Lower leg skin (tissue), 4 donors: ENCODE measurements at regions not wholly inside any gene's neighbourhood (a gene's known extent, or its start where the extent isn't known, plus 50 kb on each side); places are given as distances from the start of the nearest gene placed in this dataset.

Experiments
- DNase-seq, 2 donors: peaks; one replicate each; pipeline ENCODE4 v3.0.0-alpha.2; 2019; ENCODE audit warnings: low spot score in 2 of 2
- H3K4me3 ChIP-seq: fragments of 200-600 bp; sonication (generic); 2 replicates; pipeline ENCODE4 v1.5.1; 2017; ENCODE audit warnings: mild to moderate bottlenecking, low read depth; ENCODE audit not compliant: poor library complexity, severe bottlenecking
- POLR2A ChIP-seq, 2 donors: fragments of 450-650 bp; IDR thresholded peaks; one replicate each; pipeline ENCODE4 v1.6.1; 2016 to 2017; ENCODE audit warnings: antibody characterized with exemption in 2 of 2, mild to moderate bottlenecking in 1 of 2, moderate library complexity in 1 of 2
- WGBS, 2 donors: methylation state at CpG; one replicate each; pipeline ENCODE4 v1.1.5; 2018; 5-methylcytosine and 5-hydroxymethylcytosine counted together
- intact Hi-C: fragments of 100-400 bp; cut with DNase I; formaldehyde crosslinking; loops from one replicate; pipeline ENCODE4 v1.15.0; 2023; ENCODE audit warnings: low total_unique reads
- TF ChIP-seq, protein P1 (sequence below), 3 donors: fragments of 450-650 bp; IDR thresholded peaks; one replicate each; pipeline ENCODE4 v1.5.1; 2016; ENCODE audit warnings: antibody characterized with exemption in 3 of 3, mild to moderate bottlenecking in 3 of 3, moderate library complexity in 2 of 3

DNA sequence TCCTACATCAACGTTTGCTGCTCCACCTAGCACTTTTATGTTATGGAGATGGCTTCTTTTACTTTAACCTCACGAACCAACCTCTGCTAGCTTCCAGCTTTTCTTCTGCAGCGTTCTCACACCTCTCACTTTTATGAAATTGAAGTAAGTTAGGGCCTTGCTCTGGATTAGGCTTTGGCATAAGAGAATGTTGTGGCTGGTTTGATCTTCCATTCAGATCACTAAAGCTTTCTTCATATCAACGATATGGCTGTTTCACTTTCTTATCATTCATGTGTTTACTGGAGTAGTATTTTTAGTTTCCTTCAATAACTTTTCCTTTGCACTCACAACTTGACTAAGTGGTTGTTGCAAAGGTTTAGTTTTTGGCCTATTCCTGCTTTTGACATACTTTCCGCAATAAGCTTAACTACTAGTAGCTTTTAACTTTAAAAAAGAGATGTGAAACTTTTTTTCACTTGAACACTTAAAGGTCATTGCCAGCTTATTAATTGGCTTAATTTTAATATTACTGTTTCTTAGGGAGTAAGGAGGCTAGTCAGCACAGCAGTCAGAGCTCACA lies 60.0 kb upstream of the SPRY2 start:
- TF ChIP-seq POLR2A (IDR thresholded peaks at IDR 0.05), result no peak
- TF ChIP-seq, protein P1, sequence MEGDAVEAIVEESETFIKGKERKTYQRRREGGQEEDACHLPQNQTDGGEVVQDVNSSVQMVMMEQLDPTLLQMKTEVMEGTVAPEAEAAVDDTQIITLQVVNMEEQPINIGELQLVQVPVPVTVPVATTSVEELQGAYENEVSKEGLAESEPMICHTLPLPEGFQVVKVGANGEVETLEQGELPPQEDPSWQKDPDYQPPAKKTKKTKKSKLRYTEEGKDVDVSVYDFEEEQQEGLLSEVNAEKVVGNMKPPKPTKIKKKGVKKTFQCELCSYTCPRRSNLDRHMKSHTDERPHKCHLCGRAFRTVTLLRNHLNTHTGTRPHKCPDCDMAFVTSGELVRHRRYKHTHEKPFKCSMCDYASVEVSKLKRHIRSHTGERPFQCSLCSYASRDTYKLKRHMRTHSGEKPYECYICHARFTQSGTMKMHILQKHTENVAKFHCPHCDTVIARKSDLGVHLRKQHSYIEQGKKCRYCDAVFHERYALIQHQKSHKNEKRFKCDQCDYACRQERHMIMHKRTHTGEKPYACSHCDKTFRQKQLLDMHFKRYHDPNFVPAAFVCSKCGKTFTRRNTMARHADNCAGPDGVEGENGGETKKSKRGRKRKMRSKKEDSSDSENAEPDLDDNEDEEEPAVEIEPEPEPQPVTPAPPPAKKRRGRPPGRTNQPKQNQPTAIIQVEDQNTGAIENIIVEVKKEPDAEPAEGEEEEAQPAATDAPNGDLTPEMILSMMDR (IDR thresholded peaks at IDR 0.05), result no peak
- H3K4me3 ChIP-seq, result no peak overlapping the region
- intact Hi-C loops, result no loop called here
- 85 to 87% methylated on average over 5 of the region's 5 CpGs for WGBS, 2 donors
- DNase-seq, result no peak

DNA sequence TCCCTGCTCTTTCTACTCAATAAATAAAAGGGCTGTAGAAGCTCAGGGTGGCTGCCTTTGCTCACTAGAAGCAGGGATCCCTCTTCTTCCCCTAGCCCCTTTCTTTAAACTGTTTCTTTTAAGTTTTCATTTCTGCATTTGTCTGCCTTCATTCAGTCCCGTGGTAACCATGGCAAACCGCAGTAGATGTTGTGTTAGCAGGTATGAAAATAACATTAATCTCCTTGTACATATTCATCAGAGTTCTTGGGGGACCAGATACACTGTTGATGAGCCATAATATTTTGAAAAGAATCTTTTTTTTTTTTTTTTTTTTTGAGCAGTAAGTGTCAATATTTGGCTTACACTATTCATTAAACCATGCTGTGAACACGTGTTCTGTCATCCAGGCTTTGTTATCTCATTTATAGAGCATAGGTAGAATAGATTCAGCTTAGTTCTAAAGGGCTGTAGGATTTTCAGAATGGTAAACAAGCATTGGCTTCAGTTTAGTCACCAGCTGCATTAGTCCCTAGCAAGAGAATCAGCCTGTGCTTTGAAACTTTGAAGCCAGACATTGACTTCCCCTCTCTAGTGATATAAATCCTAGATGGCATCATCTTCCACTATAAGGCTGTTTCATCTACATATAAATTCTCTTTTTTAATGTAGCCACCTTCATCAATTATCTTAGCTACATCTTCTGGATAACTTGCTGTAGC lies 59.4 kb upstream of the SPRY2 start:
- no peak overlapping the region for H3K4me3 ChIP-seq
- TF ChIP-seq, protein P1 (IDR thresholded peaks at IDR 0.05), result no peak
- no peak for TF ChIP-seq POLR2A (IDR thresholded peaks at IDR 0.05)
- intact Hi-C loops, result no loop called here
- no peak for DNase-seq
- 70 to 71% methylated on average over 3 of the region's 3 CpGs for WGBS, 2 donors

DNA sequence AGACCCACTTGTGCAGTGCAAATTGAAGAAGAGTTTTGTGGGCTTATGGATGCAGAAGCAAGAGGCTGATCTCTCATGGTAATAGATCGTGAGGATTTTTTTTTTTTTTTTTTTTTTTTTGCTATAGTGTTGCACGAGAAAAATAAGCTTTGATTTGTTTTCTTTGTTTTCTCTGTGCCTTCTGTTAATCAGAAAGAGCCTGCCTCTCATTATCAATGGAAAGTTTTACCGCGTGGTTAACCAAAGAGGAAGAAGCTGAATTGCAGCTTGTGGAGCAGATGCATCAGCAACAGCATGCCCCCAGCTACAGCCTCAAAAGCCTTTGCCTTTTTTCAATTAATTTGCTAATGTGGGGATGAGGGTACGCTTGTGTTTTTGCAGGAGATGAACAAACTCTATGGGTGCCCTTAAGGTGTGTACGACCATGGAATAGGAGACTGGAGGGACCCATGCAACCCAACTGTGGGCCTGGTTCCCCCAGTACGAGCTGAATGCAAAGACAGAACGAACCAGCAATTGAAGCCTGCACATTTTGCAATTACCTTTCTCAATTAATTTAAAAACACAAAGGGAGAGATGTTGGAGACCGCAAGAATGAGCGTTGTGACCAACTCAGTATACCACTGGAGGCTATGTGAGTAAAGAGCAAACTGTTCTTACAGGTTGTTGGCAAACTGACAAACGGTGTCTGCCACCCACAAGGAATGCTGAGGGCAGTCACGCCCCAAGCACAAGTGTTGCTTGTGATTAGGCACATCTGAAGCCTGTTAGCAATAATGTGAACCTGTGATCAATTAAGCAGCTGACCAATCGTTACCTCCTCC lies 58.6 kb upstream of the SPRY2 start:
- peak in 1 of 2 donors; percentile 19 for DNase-seq
- intact Hi-C loops, result no loop called here
- 36 to 44% methylated on average over 13 of the region's 13 CpGs for WGBS, 2 donors
- H3K4me3 ChIP-seq, result no peak overlapping the region
- no peak for TF ChIP-seq POLR2A (IDR thresholded peaks at IDR 0.05)
- TF ChIP-seq, protein P1 (IDR thresholded peaks at IDR 0.05), result no peak
